PC-3 (cell line): ENCODE measurements at regions not wholly inside any gene's neighbourhood (a gene's known extent, or its start where the extent isn't known, plus 50 kb on each side); places are given as distances from the start of the nearest gene placed in this dataset.

Experiments
- CTCF ChIP-seq: fragments of 300-600 bp; sonication (generic); conservative IDR thresholded peaks from 2 replicates; pipeline ENCODE4 v1.5.1; 2017; ENCODE audit warnings: antibody characterized with exemption, low read depth, mild to moderate bottlenecking, low read length
- EZH2 ChIP-seq: fragments of 300-600 bp; sonication (generic); IDR thresholded peaks from one replicate; pipeline ENCODE4 v1.6.1; 2017; ENCODE audit warnings: antibody characterized with exemption, mild to moderate bottlenecking, low read length; ENCODE audit not compliant: unreplicated experiment
- EZH2phosphoT487 ChIP-seq: fragments of 300-600 bp; sonication (generic); IDR thresholded peaks from 2 replicates; pipeline ENCODE4 v1.6.1; 2018; ENCODE audit warnings: mild to moderate bottlenecking, antibody characterized with exemption, low read length, borderline replicate concordance

GRCh38 chr14:89651805-89652204 lies 234.8 kb upstream of the FOXN3 start:
- TF ChIP-seq CTCF (no peak), EZH2phosphoT487 (no peak), EZH2 (no peak)
